Type B pancreatic cell (in vitro differentiated cells): ENCODE measurements at regions not wholly inside any gene's neighbourhood (a gene's known extent, or its start where the extent isn't known, plus 50 kb on each side); places are given as distances from the start of the nearest gene placed in this dataset.

Experiments
- DNase-seq: peaks from one replicate; pipeline ENCODE4 v3.0.0; 2021; ENCODE audit warnings: mixed read lengths; ENCODE audit not compliant: unreplicated experiment; ENCODE audit errors: extremely low spot score
- H3K27ac Mint-ChIP-seq: 2 replicates; pipeline ENCODE4 v1.8.0; 2021; ENCODE audit warnings: mild to moderate bottlenecking, mixed read lengths
- H3K27me3 Mint-ChIP-seq: 2 replicates; pipeline ENCODE4 v1.8.0; 2021; ENCODE audit warnings: mixed read lengths
- H3K36me3 Mint-ChIP-seq: 2 replicates; pipeline ENCODE4 v1.8.0; 2021; ENCODE audit warnings: mixed read lengths
- H3K4me1 Mint-ChIP-seq: one replicate; pipeline ENCODE4 v1.8.0; 2021; ENCODE audit warnings: mixed read lengths; ENCODE audit not compliant: unreplicated experiment
- H3K4me3 Mint-ChIP-seq: 2 replicates; pipeline ENCODE4 v1.8.0; 2021; ENCODE audit warnings: mild to moderate bottlenecking, mixed read lengths
- H3K9me3 Mint-ChIP-seq: 2 replicates; pipeline ENCODE4 v1.8.0; 2021; ENCODE audit warnings: mixed read lengths
- TF ChIP-seq, protein P1 (sequence below): fragments of 200-600 bp; sonication (generic); conservative IDR thresholded peaks from 2 replicates; pipeline ENCODE4 v1.5.0; 2021; ENCODE audit warnings: antibody characterized with exemption, mild to moderate bottlenecking

DNA sequence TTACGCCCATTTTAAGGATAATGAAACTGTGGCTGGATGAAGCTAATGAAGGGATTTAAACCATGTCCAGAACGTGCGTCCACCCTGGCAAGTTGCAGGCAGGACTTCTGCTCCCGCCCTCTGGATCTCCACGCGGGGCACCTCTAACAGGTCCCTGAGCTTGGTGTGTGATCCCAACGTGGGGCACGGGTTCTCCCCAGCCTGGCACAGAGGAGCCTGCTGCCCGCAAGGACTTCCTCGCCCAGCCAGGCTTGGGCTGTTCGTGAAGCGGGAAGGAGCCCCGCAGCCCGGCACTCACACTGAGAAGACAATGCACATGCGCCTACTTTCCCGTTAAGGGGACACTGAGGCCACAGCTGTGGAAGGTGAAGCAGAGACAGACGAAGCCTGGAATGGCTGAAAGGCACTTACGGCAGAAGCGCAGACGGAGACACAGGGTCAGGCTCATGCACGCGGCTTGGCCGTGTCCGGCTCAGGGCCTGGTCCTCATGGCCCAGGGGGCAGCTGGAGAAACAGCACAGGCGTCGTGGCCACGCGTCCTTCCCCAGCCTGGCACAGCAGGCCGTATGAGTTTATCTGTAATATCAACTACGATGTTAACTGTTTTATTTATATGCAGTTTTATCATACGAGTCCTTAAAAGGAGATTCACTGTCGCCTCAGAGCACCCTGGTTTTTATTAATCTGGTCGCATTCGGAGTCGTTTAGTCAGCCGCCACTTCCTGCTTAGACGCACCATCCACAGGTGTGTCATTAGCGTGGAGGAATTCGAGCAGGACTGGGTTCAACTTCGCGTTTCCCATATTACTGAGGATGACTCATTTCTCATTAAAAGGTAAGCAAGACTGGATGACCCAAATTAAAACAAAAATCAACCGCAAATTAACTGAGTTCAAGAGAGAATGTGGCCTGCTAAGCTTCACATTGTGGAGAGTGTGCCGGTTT, 835.9 kb downstream of the GALR1 start:
- Mint-ChIP-seq H3K27me3 (no peaks in the 10 kb centered on the region), H3K4me1 (no peaks in the 10 kb centered on the region), H3K27ac (no peak overlapping the region), H3K9me3 (no peaks in the 10 kb centered on the region), H3K4me3 (no peak overlapping the region), H3K36me3 (no peaks in the 10 kb centered on the region)
- no peak for DNase-seq
- TF ChIP-seq, protein P1, sequence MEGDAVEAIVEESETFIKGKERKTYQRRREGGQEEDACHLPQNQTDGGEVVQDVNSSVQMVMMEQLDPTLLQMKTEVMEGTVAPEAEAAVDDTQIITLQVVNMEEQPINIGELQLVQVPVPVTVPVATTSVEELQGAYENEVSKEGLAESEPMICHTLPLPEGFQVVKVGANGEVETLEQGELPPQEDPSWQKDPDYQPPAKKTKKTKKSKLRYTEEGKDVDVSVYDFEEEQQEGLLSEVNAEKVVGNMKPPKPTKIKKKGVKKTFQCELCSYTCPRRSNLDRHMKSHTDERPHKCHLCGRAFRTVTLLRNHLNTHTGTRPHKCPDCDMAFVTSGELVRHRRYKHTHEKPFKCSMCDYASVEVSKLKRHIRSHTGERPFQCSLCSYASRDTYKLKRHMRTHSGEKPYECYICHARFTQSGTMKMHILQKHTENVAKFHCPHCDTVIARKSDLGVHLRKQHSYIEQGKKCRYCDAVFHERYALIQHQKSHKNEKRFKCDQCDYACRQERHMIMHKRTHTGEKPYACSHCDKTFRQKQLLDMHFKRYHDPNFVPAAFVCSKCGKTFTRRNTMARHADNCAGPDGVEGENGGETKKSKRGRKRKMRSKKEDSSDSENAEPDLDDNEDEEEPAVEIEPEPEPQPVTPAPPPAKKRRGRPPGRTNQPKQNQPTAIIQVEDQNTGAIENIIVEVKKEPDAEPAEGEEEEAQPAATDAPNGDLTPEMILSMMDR: no peak

DNA sequence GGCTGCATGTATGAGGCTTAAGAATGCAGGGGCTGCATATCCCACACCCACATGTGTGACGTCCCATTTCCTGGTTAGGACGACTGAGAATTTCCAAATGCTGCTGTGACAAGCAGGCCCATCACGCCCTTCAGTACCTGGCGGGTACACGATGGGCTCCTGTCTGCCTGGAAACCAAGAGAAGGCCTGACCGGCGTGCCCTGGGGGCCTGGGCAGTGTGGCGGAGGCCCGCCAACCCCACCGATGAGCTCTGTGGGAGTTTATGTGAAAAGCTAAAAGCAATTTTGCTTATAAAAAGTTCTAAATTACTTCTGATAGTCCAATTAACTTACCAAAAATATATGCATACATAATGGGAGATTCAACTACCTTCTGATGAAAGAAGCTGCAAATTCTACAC, 837.3 kb downstream of the GALR1 start:
- H3K4me3 Mint-ChIP-seq: no peak overlapping the region
- H3K36me3 Mint-ChIP-seq: no peaks in the 10 kb centered on the region
- H3K9me3 Mint-ChIP-seq: no peaks in the 10 kb centered on the region
- DNase-seq: no peak
- TF ChIP-seq, protein P1: no peak
- no peaks in the 10 kb centered on the region for H3K4me1 Mint-ChIP-seq
- no peak overlapping the region for H3K27ac Mint-ChIP-seq
- H3K27me3 Mint-ChIP-seq: no peaks in the 10 kb centered on the region

DNA sequence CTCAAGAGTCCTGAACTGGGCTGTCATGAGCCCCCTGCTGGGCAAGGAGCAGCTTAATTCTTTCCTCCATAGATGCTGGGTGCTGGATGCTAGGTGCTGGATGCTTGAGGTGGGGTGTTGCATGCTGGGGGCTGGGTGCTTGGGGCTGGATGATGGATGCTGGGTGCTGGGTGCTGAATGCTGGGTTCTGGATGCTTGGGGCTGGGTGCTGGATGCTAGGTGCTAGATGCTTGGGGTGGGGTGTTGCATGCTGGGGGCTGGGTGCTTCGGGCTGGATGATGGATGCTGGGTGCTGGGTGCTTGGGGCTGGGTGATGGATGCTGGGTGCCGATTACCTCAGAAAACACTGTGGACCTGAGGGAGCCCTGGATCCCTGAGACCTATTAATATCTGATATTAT, 837.7 kb downstream of the GALR1 start:
- Mint-ChIP-seq H3K27ac (no peak overlapping the region), H3K36me3 (no peaks in the 10 kb centered on the region), H3K9me3 (no peaks in the 10 kb centered on the region), H3K4me1 (no peaks in the 10 kb centered on the region), H3K27me3 (no peaks in the 10 kb centered on the region), H3K4me3 (no peak overlapping the region)
- DNase-seq: no peak
- TF ChIP-seq, protein P1: no peak

DNA sequence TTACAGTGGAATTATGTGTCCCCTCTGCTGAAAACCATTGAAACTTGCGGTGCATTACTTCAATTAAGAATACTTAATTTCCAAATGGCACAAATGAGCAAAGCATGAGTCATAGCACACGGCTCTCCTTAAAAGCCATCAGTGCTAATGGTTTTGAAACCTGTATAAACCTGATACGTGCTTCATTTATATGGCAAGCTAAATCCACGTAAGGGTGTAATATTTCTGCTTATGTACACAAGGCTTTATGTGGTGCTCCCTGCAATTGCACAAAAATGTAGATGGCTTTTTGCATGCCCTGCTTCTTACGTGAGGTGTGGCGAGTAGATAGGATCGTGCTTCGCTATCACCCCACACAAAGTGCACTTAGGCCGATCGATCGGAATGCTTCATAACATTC, 840.9 kb downstream of the GALR1 start:
- H3K9me3 Mint-ChIP-seq: no peaks in the 10 kb centered on the region
- H3K27me3 Mint-ChIP-seq: no peaks in the 10 kb centered on the region
- TF ChIP-seq, protein P1: no peak
- DNase-seq: no peak
- H3K4me3 Mint-ChIP-seq: no peak overlapping the region
- no peak overlapping the region for H3K27ac Mint-ChIP-seq
- H3K36me3 Mint-ChIP-seq: no peaks in the 10 kb centered on the region
- H3K4me1 Mint-ChIP-seq: no peaks in the 10 kb centered on the region

DNA sequence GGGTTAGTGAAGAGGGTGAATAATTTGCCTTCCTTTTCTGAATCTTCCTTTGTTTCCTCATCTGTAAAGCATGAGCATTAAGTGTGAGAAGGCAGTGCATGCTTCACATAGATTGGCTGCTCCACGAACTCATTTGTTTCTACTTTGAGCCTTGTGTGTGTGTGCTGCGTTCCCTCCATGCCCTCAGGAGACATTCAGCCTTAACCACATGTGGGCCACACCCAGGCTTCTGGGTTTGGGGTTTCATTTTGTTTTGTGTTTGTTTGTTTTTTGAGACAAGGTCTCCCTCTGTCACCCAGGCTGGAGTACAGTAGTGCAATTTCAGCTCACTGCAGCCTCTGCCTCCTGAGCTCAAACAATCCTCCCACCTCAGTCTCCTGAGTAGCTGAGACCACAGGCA, 843.3 kb downstream of the GALR1 start:
- peaks cover 8% of the 10 kb centered on the region for H3K9me3 Mint-ChIP-seq
- H3K27ac Mint-ChIP-seq: no peak overlapping the region
- H3K4me1 Mint-ChIP-seq: no peaks in the 10 kb centered on the region
- H3K27me3 Mint-ChIP-seq: peaks cover 3% of the 10 kb centered on the region
- H3K36me3 Mint-ChIP-seq: no peaks in the 10 kb centered on the region
- DNase-seq: no peak
- no peak overlapping the region for H3K4me3 Mint-ChIP-seq
- TF ChIP-seq, protein P1: no peak
